ENCODE measurements at regions not wholly inside any gene's neighbourhood (a gene's known extent, or its start where the extent isn't known, plus 50 kb on each side); places are given as distances from the start of the nearest gene placed in this dataset.

DNA sequence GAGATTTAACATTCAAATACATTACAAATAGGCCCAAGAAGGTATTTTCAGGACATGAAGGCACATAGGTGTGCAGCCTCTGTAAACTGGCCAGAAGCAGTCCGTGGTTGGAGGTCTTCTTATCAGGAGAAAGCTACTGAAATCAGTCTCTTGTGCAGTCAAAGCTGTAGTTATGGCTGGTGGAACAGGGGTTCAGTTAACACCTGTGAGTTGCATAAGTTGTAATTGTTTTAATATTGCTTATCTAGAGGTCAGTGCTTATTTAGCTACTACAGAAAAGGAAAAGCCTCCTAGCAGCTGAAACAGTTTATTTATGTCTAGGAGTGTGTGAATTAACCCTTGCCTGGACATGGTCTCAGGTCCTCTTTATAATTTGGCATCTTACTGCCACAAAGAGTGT is 377.6 kb upstream of the MDGA2 start:
- TF ChIP-seq, protein P1, sequence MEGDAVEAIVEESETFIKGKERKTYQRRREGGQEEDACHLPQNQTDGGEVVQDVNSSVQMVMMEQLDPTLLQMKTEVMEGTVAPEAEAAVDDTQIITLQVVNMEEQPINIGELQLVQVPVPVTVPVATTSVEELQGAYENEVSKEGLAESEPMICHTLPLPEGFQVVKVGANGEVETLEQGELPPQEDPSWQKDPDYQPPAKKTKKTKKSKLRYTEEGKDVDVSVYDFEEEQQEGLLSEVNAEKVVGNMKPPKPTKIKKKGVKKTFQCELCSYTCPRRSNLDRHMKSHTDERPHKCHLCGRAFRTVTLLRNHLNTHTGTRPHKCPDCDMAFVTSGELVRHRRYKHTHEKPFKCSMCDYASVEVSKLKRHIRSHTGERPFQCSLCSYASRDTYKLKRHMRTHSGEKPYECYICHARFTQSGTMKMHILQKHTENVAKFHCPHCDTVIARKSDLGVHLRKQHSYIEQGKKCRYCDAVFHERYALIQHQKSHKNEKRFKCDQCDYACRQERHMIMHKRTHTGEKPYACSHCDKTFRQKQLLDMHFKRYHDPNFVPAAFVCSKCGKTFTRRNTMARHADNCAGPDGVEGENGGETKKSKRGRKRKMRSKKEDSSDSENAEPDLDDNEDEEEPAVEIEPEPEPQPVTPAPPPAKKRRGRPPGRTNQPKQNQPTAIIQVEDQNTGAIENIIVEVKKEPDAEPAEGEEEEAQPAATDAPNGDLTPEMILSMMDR (conservative IDR thresholded peaks at IDR 0.05; ENCODE audit: low read depth, low read length): no peak
- TF ChIP-seq EZH2 (IDR thresholded peaks at IDR 0.05; ENCODE audit: low read length, unreplicated experiment): no peak
